ENCODE measurements at regions not wholly inside any gene's neighbourhood (a gene's known extent, or its start where the extent isn't known, plus 50 kb on each side); places are given as distances from the start of the nearest gene placed in this dataset.
A peak's percentile ranks its signal among the peaks of the same experiment; 100 is the strongest.

DNA sequence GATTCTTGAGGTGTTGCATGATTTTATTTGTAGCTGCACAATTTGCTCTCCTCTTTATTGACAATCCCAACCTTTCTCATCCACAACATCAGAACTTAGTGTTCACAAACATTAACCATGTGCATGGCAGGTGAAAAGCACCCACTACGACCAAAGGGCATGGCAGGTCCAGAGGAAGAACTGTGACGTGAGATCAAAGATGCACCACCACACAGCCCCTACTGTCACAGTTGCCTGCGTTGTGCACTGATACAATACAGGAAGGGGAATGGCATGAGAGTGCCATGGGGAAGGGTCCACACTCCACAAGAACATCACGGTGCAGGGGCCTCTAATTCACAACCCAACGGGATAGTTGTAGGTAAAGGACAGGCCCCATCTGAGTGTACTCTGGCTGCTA lies 217.1 kb upstream of the PFKP start:
- no peak for DNase-seq

DNA sequence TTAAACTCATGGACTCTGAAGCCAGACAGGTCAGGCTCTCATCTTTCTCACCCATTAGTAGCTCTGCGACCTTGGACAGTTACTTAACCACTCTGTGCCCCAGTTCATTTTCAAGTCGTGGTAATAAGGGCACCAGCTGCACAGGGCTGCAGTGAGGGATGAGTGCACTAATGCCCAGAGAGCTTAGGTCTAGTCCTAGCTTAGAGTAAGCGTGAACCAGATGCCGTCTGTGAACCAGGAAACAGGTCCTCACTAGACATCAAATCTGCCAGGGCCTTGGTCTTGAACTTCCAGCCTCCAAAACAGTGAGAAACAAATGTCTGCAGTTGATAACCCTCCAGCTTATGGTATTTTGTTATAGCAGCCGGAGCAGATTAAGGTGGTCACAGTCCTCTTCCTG lies 222.4 kb upstream of the PFKP start:
- no peak for DNase-seq

DNA sequence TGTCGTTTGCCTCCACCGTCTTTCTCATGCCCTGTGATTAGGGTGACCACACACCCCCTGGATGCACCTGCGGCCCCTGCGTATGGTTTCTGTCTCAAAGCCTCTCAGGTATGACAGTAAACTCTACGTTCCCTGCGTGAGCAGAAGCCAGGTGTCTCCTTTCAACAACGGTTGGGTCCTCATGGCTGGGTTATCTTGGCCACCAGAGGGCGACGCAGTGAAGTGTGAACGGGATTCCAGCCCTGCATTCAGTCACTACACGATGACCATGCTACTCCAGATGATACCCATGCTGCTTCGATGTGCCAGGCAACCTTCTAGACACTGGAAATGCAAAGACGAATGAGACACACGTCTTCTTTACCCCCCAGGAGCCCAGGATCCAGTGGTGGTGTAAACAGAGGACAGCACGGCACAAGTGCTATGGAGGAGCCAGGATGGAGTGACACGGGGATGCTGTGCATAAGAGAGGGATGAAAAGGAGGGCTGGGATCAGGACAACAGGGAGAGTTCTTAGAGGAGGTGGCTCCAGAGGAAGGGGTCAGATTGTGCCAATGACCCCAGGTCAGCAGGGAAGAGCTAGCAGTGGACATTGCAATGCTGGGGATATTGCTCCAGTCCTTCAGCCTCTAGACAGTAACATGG lies 228.1 kb upstream of the PFKP start:
- peak; percentile 12 for DNase-seq

GRCh38 chr10:2837674-2838073 lies 229.7 kb upstream of the PFKP start:
- DNase-seq, result no peak

- DNase-seq, result no peak
Measured at GRCh38 chr10:2836921-2837662, 230.3 kb upstream of the PFKP start.

GRCh38 chr10:2834214-2834613 lies 233.1 kb upstream of the PFKP start:
- no peak for DNase-seq

DNA sequence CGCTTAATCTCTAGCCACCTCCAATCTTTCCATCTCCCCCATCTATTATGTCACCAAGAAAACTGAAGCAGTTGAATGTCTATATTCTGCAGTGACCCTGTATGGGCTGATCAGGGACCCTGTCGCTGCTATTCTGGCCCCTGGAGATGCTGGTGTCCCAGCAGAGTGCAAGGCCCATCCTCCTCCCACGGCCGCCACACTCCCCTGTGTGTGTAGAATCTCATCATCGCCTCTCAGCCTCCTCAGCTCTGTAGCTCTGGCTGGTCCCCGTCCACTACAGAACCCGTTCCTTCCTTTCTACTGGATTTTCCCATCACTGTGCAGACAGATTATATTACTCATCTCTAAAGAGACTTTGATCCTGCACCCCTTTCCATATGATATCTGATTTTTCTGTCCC lies 235.8 kb upstream of the PFKP start:
- no peak for DNase-seq

DNA sequence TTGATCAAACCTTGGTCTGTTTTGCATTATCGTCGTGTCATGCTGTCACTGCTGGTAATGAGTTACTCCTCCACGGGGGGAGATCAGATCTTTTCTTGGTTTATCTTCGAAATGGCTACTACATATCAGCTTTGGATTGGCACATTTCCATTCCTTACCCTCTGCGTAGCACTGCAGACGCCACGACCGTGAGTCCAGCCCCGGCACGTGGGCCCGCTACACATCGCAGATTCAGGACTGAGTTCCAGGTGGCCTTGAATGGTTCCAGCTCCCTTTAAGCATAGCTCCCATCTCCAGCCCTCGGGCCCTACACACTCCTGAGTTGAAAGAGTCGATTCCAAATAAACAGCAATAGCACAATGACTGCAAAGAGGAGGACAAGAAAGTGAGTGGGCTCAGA lies 238.6 kb upstream of the PFKP start:
- no peak for DNase-seq

DNA sequence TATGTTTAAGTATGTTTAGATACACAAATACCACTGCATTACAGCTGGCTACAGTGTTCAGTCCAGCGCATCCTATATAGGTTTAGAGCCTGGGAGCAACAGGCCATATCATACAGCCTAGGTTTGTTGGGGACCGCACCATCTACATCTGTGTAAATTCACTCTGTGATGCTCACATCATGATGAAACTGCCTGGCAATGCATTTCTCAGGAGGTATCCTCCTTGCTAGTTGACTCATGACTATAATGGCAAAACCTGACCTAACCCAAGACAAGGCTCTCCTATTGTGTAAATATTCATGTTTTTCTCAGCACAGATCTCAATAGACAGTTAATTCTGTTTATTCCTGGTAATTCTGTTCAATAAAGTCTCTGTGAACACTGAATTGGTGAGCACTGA lies 240.7 kb upstream of the PFKP start:
- no peak for DNase-seq

DNA sequence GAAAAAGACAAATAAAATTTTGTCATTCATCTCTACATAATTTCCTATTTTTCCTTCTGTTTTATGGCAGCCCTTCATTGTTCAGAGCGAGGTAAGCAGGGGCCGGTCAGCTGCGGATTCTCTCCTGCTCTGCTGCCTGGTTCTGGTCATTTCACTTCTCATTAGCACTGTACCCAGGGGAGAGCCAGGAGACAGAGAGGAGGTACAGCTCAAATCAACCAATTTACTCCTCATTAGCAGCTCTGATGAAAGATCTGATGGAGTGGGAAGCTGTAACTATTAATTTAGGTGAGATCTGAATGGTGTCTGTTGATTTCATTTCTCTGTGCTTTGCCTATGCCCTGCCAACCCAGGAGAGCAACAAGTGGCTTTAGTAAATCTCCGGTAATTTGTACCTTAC lies 241.5 kb upstream of the PFKP start:
- no peak for DNase-seq

DNA sequence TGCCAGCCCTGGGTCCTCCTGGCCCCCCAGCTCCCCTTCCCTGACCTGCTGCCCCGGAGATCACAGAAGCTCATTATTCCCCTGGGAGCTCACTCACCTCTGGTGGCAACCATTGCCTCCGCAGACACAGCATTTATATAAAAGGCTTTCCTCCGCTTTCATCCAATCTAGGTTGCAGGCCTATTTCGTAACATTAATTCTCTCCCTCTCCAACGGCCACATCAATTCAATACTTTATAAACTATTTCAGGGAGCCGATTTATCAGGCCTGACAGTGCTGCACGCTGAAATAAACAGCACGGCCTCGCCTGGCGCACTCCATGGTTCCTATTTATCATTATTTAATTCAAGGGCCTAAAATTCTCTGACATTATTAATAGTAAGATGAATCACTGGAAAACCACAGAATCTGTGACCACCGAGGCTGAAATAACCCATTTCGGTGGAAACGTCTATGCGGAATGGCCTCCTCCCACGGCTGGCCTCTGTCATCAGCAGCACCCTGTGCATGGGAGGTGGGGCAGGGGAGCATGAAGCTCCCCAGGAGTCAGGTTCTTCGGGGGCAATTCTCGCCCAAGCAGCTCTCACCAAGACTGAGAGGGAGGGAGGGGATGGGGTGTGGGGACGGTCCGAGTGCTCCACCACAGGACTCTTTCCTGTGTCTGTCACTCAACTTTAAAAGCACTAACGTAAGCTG lies 249.3 kb upstream of the PFKP start:
- DNase-seq, result no peak

DNA sequence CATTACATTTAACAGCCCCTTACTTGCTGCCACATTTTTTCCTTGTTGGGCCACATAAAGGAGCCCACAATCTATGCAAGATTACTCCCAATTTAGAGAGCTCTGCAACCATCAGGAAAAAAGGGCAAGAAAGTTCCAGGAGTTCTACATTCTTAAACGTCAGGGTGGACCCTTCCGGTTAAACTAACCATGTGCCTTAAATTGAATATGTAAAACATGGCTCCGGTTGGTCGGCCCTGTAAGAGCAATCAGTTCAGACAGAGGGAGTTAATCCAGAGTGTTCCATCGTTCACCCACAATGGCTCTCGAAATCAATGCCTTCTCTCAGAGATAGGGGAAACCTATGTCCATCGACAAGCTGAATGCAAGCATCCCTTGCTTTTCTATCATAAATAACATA lies 253.7 kb upstream of the PFKP start:
- DNase-seq, result no peak

- DNase-seq, result no peak
Measured at GRCh38 chr10:2813286-2813685, 254.1 kb upstream of the PFKP start.

DNA sequence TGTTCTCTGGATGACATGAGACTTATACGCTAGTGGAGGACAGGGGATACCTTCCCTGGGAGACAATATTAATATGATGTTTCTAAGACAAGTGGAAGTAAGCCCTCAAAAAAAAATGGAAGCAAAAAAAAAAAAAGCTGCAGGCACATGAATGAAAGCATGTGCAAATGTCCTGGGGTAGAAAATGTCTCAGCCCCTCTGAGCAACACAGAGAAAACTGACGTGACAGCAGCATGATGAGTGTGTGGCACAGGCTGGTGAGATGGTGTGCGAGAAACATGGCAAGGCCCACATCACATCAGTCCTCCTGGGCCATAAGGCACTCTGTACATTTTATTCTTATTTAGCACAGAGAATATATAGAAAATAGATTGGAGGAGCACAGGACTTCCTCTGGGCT lies 254.7 kb upstream of the PFKP start:
- DNase-seq, result no peak

GRCh38 chr10:2800178-2800577 lies 267.2 kb upstream of the PFKP start:
- no peak for DNase-seq

DNA sequence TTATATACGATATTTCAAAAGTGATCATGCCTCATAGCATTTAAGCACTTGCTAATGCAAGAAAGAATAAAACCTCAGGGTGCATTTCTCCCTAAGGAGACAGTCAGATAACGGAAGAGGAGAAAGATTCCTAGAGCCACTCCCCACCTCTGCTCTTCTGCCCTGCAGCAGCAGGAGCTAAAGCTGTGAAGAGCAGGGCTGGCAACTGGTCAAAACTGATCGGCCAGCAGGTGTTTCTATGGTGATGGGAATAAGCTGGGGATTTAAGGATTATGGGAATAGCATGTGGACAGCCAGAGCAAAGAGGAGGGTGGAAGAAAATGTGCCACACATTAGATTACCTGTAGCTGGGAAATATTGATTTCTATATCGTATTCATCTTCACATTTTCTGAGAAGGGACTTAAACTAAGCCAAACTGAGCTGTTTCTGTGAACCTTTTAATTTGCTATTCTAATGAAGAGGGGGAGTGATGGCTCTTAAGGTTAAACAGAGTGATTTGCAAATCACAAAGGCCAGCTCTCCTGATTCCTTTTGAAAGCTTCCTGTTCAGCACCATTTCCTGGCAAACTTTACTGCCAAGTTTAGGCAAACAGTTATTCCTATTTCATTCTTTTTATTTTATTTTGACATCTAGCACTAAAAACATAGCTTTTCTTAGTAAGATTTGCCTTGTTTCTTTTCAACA lies 268.9 kb upstream of the PFKP start:
- DNase-seq, result no peak

- no peak for DNase-seq
Measured at GRCh38 chr10:2791774-2792443, 275.4 kb upstream of the PFKP start.

GRCh38 chr10:2790396-2791188 lies 276.8 kb upstream of the PFKP start:
- DNase-seq, result no peak

GRCh38 chr10:2786251-2786650 lies 281.1 kb upstream of the PFKP start:
- no peak for DNase-seq

DNA sequence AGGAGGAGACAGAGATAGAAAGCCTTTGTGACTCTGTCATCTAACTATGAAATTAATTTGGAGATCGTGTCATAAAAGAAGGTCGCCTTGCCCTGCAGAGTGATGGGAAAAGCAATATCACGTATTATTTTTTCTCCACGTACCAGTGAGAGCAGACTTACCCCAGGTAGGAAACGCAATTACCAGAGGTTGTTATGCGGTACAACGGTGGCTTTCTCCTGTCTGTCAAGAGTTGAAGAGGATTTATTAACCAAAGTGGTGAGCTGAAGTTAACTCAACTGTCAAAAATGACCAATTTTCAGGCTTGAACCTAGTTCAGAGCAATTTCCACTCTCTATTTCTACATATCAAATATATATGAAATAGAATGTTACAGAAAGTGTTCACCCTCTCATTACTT lies 282.6 kb upstream of the PFKP start:
- no peak for DNase-seq

- no peak for DNase-seq
Measured at GRCh38 chr10:2782950-2783349, 284.4 kb upstream of the PFKP start.

DNA sequence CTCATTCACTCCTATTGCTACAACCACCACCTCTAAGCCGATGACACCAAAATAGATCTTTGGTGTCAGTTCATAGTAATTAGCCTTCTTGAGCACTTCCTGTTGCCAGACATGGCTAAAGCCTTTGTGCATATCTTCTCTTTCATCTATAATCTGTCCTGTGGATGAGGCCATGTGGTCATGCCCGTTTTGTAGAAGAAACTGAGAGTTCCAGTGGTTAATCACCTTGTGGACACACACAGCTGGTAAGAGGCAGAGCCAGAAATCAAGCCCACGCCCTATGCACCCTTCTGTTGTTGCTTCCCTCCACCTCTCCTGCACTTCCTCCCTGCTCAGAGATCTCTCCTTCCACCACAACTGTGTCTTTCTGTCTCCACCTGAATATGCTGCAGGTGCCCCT lies 285.1 kb upstream of the PFKP start:
- no peak for DNase-seq

All from NCI-H187 treated with DMSO at 0.1 percent for 48 hours (cell line).